NCI-H2196 (cell line): ENCODE measurements at regions not wholly inside any gene's neighbourhood (a gene's known extent, or its start where the extent isn't known, plus 50 kb on each side); places are given as distances from the start of the nearest gene placed in this dataset.
"Not testable (repeated sequence)": the region's sequence is repeated elsewhere in the genome, so short reads cannot be mapped to it uniquely, and the experiment has no call there.

ENCODE experiments used
- DNase-seq: peaks from one replicate; lab custom pipeline; 2025; ENCODE audit not compliant: unreplicated experiment; lab: John Stamatoyannopoulos, UW

DNA sequence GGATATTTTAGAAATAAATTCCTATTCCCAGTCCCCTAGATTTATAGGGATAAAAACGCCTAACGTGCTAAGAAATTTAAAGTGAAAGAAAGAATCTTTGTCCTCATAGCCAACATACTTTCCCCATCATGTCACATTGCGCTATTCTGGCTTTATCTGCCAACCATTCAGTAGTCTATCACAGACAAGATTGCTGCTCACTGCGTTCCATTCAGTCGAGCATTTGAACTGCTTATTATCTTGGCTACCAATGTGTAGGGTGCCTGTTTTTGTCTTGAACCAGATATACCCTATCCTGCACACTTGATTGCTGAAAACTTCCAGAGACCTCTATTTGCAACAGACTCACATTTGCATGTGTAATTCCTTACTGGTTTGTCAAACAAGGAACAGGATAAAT, 751.5 kb downstream of the EPHA7 start:
- DNase-seq: no peak

DNA sequence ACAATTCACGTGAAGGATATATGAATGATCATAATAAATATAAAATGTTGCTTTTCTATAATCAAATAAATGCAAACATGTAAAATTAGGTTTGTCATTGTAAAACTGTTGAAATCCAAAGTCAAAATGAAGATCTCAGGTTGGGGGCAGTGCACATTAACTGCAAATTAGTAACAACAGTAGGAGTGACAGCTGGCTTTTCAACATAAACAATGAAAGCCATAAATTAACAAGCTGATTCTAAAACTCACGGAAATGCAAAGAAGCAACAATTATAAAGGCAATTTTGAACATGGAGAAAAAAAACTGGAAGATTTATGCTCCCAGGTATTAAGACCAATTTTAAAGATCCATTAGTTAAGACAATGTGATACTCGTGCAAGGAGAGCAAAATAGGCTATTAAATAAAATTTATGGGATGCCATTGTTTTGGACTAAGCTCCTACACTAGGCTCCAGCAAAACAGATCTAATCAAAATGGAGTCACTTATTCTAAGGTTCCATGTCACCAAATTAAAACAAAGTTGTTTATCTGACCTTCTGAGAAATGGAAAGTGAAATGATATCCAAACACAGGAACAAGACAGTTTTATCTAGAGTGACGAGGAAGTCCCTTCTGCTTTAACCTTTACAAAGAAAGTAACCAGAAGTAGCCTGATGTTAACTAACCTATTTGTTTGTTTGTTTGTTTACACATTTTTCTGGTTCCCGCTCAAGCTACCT, 770.8 kb downstream of the EPHA7 start:
- no peak for DNase-seq

DNA sequence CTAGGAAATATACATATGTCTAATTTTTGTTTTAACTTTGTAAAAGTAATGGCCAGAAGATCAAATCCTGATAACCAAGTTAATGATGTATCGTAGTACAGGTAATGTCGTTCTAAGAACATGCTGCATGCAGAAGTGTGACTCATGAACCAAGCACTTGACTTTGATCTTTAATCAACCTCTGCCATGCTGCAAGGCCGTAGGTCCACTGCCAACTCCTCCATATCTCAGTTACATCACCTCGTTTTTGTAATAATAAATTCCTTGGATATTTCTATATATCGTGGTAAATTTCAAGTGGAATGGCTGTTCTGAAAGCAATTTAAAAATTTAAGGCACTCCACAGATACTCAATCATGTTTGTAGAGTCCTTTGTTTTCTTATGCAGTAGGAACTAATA, 771.7 kb downstream of the EPHA7 start:
- no peak for DNase-seq

DNA sequence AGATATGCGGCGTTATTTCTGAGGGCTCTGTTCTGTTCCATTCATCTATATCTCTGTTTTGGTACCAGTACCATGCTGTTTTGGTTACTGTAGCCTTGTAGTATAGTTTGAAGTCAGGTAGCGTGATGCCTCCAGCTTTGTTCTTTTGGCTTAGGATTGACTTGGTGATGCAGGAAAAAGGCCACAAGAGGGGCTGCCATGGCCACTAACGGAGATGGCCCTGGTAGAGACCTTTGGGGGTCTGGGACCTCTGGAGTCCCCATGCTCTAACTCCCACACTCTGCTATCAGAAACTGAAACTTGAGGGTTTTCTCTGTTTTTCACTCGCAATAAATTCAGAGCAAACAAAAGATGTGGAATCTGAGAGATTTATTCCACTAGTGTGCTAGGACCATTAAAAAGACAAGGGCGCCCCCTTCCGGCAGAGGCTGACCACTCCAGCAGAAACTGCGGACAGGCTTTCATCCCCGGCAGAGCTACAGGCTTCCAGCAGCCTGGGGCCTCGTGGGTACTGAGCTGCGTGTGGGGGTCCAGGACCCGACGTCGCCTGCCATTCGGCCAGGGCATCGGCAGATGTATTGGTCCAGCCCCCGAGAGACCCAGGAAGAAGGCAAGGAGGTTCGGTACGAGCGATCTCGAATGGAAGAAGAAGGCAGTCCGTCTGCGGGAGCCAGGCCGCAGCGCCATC, 775.1 kb downstream of the EPHA7 start:
- DNase-seq: not testable (repeated sequence)

DNA sequence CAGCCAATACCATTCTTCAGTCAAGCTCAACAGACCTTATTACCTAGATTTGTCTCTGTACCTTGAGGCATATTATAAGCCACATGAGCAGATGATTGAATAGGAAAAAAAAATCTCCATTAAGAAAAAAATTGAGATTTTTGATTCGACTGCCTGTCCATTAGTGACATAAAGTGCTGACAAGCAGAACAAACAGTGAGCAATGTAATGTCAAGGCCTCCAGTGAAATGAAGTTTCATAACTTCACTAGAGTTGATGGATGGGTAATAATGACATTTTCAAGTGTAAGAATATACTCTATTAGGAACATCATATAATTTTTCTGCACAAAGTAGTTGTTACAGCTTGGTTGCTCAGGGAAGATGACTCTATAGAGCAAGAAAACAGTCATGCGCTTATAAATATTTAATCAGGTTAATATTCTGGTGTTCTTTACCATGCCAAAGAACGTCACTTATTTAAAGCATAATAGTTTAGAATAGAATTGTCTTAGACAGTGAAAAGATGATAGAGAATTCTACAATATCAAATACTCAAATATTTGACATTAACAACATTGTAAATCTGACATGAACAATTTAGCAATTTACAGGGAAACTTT, 783.7 kb downstream of the EPHA7 start:
- DNase-seq: no peak

DNA sequence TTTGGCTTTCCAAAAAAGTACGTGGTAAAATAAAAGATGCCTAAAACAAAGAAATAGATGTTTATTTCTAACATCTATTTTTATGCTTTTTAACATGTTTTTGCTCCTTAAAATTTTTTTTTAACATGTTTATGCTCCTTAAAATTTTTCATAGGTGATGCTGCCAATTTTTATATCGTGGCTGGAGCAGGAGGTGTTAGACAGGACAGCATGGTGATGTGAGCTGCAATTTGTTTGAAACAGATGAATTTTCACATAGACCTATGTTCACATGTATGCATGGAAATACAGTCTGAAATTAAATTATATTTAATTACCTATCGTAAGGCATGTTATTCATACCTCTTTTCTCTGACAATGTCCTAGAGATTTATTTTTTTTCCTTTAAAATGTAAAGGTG, 784.8 kb downstream of the EPHA7 start:
- DNase-seq: no peak

DNA sequence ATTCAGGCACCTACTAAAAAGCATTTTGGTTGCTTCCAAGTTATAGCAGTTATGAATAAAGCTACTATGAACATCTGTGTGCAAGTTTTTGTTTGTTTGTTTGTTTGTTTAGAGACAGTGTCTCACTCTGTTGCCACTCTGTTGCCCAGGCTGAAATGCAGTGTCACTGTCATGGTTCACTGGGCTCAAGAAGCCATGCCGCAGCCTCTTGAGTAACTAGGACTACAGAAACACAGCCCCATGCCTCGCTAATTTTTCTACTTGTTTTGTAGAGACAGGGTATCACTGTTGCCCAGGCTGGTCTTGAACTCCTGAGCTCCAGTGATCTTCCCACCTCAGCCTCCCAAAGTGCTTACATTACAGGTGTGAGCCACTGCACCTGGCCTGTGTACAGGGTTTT, 795.9 kb downstream of the EPHA7 start:
- no peak for DNase-seq

DNA sequence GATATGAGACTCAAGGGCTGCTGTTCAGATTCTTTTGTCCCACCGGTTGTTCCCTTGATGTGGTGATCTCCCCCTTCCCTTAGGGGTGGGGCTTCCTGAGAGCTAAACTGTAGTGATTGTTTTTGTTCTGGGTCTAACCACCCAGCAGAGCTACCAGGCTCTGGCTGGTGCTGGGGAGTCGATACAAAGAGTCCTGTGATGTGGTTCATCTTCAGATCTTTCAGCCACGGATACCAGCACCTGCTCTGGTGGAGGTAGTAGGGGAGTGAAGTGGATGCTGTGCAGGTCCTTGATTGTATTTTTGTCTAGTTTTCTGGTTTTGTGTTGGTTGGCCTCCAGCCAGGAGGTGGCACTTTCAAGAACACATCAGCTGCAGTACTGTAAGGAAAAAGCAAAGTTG, 801.6 kb downstream of the EPHA7 start:
- no peak for DNase-seq

DNA sequence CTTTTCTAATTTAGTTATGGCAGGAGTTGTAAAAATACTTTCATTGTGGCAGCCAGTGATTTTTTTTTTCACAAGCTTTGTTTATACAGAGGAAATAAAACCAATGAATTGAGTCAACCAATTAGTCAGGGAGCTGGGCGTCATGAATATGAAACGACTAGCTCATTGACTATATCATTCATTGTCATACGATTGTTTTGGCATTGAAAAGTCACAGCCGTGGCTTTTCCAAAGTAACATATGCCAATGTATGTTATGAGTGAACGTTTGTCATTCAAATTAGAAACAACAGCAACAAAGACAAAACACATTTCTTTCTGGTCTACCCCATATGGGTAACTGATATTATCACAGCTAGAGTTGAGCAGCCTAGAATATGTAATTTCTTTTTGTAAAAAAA, 810.6 kb downstream of the EPHA7 start:
- DNase-seq: no peak

DNA sequence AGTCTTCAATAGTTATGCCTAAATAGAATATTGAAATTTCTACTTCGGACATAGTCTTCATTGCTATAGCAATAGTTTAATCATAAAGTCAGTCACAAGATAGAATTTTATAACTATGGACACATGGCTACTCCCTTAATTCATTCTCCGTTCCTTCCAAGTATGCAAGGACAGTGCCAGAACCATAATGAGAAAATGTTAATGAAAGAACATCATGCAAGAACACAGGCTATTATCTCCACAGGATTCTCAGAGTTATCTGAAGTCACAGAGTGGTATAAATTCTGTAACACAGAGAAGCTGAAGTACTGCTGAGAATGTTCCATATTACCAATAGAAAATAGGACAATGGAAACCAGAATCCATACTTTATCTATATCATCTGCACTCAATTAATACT, 826.2 kb downstream of the EPHA7 start:
- no peak for DNase-seq

DNA sequence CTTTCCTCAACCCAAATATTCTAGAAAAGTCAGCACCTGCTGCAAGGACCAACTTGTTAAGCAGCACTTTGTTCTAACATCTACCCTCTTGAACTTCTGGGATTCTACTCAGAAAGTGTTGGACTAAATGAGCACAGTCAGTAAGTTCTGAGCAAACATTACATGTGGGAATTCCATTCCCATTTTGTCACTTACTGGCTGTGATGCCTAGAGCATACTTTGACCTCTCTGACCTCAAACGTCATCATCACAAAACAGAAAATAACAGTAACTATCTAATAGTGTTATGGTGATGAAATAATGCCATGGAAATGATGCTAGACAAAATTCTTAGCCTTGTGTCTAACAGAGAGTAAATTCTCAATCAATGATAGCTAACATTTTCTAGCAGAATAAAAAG, 829.4 kb downstream of the EPHA7 start:
- DNase-seq: no peak

DNA sequence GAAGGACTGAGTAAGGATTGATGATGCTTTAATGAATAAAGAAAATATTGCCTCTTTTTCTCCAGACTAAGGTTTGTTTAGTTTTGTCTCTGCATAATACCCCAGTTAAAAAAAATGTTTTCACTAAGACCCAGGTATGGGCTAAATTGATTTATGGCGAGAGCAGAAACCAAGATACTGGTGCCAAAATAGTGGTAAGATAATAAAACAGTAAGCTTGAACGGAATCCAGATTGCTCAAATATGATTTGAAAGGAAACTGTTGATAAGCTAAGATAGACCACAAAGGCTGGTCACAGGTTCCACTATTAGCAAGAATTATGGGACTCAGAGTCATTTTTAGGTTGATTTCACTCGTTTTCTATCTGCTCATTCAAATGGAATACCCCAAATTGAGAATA, 831.2 kb downstream of the EPHA7 start:
- DNase-seq: no peak

DNA sequence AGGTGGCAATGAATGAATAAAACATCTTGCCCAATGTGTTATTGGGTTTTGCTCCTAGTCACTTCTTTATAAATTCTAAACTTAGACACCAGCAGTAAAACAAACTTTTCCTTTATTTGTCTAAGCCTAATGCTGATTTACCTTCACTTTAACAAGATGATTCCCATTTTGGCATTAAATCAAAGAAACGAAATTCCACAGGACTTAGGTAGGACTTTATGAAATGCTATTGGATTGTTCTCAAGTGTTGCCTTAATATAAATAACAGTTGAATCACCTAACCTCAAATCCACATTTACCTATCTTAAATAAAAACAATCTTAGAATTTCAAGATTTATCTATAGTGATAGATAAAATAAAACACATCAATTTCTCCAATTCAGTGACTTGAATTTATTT, 831.8 kb downstream of the EPHA7 start:
- DNase-seq: no peak

DNA sequence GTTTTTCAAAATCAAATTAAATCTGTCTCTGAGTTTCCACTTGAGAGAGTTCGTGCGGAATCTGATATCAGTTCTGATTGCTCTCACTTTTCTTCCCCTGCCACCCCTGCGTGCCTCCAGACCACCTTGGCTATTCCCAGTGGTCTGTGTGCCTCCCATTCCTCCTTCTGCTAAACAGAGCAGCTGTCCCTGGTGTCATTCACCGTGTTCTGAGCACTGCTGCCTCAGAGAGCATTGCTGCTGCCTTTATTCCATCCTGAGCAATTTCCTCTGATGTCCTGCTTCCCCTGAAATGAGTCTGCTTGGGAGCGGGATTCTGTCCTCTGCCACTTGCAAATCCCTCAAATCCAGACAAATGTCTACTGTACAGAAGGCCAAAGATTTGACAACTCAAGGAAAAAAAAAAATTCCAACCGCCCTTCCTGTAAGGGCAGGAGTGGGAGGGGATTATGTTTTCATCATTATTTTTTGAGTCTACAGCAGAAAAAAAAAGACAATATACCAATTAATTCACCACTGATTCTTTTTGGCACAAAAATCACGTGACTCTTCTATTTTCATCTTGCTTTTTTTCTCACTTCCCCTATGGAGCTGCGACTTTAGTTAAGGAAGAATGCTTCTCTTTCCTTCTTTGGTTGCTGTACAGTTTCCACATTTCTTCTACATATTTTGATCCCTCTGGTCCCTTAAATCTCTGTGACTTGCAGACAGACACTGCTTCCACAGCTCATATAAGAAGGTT, 833.0 kb downstream of the EPHA7 start:
- DNase-seq: no peak

DNA sequence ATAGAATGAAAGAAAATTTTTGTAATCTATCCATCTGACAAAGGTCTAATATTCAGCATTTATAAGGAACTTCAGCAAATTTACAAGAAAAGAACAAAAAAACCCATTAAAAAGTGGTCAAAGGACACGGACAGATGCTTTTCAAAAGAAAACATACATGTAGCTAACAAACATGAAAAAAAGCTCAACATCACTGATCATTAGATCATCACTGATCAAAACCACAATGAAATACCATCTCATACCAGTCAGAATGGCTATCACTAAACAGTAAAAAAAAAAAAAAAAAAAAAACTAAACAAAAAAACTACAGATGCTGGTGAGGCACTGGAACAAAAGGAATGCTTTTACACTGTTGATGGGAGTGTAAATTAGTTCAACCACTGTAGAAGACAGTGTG, 837.1 kb downstream of the EPHA7 start:
- DNase-seq: no peak

DNA sequence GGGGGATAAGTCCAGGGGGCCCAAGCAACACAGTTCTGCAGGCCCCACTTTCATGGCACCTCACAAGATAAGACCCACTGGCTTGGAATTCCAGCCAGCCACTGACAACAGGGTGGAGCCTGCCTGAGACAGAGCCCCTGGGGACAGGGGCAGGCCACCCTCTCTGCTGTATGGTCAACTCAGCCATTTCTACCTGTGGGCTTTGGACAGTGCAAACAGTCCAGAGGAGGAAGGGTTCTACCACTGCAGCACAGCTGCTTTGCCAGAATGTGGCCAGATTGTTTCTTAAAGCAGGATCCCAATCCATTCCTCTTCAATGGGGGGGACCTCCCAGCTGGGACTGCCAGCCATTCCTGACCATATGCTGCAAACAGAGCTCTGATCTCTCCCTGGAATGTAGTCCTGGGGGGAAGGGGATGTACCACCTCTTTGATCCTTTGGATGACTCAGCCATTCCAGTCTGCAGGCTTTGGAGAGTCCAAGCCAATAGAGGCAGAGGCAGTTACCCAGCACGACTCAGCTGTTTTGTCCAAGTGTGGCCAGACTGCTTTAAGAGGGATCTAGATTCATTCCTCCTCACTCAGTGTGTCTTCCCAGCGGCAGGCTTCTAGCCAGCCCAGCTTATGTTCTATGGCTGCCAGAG, 842.2 kb downstream of the EPHA7 start:
- no peak for DNase-seq

DNA sequence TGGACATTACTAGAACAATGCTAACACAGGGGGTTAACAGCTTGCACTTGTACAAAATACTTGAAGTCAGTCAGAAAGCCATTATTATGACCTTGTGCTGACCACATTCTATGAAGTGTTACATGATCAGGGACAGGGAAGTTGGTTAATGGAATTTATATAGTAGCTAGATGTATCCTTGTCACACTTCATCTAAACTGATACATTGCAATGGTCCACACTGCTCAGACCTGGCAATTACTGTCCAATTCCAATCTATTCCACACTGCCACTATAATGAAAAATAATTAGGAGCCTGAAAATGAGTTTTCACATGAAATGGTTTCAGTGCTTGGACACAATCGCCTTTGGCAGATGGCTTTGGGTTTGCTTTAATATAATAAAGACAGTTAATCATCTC, 850.8 kb downstream of the EPHA7 start:
- no peak for DNase-seq

DNA sequence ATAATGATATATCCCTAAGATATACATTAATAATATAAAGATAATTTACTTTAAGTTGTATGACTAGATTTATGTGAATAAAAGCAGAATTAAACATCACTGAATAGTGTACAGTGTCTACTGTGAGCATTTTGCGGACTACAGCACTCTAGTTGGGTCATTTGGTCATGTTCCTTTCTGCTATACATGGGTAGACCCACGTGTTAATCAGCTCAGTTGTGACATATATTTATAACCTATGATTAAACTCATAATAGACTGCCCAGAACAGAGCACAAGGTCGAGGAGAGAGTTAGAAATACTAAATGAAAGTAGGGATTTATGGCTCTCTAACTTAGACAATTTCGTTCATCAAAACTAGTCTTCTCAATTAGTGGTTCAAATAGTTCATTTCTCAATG, 852.7 kb downstream of the EPHA7 start:
- DNase-seq: no peak

DNA sequence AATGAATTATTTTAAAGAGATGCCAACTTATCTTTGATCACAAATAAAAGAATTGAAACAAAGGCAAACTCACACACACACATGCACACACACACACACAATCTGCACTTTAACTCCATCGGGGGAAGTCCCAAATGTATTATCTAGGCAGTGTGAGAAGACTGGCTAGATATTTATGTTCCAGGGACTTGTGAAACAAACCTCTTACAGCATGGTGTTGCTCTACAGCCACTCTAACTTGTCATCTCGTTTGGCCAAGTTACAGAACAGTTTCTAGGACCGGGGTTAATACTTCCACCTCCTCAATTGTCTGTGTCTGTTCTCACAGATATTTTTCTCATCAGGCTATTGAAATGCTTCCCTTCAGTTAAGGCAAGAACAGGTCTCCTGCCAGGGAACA, 855.0 kb downstream of the EPHA7 start:
- DNase-seq: no peak

DNA sequence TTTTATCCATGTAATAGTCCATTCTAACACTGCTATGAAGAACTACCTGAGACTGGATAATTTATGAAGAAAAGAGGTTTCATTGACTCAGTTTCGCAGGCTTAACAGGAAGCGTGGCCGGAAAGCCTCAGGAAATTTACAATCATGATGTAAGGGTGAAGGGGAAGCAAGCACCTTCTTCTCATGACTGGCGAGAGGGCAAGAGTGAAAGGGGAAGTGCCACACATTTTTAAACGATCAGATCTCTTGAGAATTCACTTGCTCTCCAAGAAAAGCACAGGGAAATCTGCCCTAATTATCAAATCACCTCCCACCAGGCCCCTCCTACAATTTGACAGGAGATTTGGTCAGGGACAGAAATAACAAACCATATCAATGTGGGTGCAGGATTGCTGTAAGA, 859.7 kb downstream of the EPHA7 start:
- DNase-seq: no peak

DNA sequence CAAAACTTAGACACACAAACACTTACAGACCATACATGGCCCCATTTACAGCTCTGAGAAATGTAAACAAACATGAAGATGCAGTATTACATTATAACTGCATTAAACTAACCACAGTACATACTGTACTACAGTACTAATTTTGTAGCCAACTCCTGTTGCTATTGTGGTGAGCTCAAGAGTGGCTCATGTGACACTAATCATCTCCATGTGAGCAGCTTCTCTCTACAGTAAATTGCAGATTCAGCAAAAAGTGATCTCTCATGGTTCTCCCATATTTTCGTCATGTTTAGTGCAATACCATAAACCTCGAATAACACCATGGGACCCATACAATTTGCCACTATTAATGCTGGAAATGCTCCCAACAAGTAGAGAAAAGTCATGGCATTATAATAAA, 860.4 kb downstream of the EPHA7 start:
- no peak for DNase-seq
